Limb (tissue), 2 donors: ENCODE measurements at regions not wholly inside any gene's neighbourhood (a gene's known extent, or its start where the extent isn't known, plus 50 kb on each side); places are given as distances from the start of the nearest gene placed in this dataset.

Source experiments
- DNase-seq, 2 donors: peaks; one replicate each; pipeline ENCODE4 v3.0.0-alpha.2; 2016; ENCODE audit errors: extremely low spot score in 2 of 2

DNA sequence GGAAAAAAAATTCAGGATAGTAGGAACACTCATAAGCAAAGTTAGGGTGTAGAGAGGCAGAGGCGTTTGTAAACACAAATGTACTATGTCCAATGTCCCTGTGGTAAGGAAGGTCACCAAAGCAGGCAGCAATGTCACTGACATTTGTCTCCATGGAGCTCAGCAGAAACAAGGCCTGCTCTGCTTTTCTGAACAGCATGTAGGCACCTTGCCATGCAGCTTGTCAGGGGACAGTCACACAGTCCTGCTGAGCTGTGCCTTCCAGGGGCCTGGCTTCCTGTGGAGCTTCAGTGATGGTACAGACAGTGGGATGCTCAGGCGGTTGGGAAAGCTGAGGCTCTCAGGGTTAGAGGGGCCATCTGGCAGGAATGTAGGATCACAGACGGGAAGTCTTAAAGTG, 74.5 kb upstream of the HS3ST1 start:
- no peak for DNase-seq

DNA sequence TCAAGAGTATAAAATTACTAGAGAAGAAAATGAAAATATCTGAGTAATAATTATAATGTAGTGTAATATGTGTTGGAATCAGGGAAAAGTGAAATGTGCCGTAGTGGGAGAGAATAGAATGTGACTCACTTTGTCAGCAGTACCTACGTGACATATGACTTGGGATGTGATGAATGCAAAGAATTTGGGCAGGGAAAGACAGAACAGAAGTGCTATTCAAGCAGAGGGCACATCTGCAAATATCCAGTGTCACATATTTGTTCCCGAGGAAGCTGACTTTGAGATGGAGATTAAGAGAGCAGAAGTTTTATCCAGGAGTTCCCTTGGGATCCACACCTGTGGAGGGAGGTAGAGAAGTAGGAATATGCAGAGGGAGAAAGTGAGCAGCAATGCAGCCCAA, 69.3 kb upstream of the HS3ST1 start:
- no peak for DNase-seq

DNA sequence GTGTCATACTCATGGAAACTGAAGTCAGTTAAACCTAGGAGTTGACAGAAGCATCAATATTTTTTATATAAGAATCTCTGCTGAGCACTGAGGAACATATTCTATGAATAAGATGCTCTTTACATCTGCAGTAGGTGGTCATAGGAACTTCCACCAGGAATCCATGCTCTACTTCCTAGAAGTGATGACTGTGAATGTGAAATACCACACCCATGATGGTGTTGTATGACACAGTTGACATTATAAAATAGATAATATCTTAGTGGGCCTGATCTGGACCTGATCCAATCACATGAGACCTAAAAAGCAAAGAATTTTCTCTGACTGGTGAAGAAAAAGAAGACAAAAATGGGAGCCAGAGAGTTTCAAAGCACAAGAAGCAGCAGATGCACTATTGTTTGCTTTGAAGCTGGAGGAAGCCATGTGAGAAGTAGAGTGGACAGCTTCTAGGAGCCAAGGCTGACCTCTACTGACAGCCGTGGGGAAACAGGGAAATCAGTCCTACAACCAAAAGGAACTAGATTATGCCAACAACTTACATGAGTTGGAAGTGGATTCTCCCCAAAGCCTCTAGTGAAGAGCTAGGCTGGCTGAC, 68.6 kb upstream of the HS3ST1 start:
- DNase-seq: no peak

DNA sequence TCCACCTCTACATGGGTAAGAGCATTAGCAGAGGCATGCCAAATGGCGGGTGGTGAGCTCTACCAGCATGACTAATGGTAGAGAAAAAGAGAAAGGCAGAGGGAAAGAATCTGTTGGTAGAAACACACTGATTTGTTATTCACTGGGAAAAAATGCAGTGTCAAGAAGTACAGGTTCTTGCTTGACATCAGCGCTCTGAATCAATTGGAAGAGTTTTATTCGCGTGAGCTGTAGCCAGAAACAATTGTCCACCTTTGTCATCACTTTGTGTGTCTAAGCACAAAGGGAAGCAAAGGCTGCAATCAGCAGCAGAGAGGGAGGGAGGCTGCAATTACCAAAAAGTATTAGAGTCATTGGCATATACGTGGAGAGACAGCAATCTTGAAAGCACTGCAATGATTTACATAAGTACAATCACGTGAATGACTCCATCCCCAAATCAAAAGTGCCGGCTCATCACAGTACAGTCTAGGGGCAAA, 67.7 kb upstream of the HS3ST1 start:
- DNase-seq: no peak

DNA sequence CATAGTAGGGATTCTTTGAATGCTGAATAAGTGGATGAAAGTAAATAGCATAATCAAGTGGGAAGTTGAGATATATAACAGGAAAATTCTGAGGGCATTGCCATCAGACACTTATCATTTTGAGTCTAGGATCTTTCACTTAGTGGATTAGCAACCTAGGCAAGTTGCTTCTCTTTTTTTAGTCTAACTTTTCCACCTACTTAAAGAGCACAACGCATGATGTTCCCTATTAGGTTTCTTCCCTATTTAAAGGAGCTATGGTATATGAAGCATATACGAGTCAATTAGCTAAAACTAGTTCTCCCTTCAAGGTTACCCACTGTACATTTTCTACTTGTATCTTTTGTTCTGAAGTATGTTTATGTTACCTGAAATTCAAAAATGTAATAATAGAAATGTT, 67.1 kb upstream of the HS3ST1 start:
- no peak for DNase-seq

DNA sequence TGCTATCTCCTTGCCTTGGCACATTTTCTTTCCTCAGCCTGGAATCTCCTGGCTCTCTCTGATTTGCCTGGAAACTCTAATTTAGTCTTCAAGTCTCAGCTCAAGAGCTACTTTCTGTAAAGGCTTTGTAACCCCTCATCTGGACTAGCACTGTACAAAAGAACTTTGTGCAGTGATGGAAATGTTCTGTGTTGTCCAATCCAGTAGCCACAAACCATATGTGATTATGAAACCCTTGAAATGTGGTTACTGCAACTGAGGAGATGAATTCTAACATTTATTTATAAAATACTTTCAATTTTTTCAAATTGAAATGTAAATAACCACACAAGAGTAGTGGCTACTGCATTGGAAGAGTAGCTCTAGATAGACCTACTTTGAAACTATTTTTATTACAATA, 66.6 kb upstream of the HS3ST1 start:
- no peak for DNase-seq

DNA sequence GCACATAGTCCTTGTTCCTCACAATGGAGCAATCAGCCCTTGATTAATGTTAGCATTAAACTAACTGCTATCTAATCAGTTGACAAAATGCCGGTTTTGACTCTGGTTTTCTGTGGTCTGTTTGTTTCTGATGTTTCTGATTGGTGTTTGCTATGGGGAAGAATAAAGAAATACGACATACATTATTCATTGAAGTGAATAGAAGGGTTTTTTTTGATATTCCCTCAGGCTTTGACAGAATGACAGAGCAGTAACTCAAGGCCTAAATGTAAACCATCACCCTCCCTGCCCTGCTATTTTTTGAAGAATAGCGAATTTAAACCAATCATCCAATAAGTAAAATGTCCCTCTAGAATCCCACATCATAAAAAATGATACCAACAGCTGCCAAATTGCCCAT, 65.5 kb upstream of the HS3ST1 start:
- DNase-seq: no peak

DNA sequence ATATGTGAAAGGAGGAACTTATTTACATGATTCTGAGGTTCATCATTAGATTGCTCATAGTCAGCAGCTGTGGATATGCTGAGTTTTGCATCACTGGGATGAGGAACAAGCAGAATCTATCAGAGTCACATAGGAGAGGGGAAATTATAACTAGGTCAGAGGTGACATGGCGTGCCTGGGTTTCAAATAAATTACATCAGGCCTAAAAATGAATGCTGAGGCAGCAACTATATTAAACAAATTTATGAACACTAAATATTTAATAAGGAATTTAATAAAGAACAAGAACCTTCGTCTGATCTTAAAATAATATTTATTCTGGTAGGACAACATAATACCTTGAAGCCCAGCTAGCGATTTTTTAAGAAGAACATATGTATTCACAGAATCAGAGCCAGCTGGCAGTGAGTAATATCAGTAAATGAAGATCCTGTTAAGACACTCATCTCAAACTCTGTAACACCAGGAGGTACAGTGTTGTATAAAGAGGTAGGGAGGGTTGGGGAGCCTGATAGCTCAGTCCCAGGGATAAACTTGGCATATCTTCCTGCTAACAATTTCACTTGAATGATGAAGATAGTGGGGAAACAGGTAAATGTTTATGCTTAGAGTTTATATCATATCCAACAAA, 60.9 kb upstream of the HS3ST1 start:
- DNase-seq: no peak

DNA sequence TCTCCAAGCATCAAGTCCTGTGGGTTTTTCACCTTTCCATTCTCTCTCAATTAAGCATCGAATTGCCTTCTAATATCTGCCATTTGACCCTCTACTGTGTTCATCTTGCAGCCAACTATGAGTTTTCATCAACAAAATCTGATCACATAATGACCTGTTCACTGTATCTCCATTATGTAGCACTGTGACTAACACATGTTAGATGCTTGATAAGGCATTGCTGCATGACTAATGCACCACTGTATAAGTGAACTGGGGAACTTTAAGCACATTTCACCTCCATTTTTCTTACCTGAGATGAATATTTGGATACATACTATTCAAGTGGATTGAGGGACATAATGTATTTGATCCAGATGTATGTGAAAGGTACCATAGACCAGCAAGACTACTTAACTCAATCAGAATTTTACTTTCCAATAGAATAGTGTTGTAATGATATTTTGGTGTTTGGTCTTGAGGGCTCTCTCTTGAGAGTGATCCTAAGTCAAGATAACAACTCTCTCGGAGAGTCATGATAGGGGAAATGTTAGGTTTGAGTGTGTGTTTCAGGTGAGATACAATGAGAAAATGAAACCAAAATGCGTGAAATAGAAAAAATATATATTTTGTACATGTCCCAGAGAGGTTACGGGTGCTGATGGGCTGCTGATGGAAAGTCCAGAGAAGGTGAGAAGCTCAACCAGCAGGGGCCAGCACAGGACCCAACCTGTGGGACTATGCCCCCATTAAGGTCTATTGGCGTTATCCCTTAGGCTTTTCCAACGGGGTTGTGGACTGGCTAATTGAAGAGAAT, 60.2 kb upstream of the HS3ST1 start:
- DNase-seq: no peak

DNA sequence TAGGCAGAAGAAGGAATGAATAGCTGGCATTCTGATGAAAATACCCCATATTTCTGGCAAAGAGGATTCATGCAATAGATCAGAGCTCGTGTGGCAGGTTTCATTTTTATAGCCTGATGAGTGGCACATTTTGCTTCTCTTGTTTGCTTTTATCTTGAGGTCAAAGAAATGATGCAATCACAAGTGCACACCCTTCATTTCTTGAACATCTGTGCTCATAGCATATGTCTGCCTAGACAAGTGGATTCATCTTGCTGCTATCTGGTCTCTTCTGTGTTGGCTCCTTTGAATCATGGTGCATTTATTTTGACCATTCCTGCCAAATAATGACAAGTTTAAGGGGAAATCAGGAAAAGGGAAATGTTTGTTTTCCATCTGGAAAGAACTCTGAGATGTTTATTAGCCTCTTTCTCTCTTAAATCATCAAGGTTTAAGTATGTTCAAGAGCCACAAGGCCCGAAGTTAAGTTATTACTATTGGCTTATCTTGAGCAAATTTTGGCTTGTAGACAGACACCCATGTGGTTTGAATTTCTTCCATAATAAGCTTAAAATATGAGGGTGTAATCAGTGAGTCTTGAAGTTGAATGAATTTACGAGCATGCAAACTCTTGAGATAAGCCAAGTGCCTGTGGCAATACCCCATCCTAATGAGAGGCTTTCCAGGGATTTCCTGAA, 59.3 kb upstream of the HS3ST1 start:
- DNase-seq: no peak

DNA sequence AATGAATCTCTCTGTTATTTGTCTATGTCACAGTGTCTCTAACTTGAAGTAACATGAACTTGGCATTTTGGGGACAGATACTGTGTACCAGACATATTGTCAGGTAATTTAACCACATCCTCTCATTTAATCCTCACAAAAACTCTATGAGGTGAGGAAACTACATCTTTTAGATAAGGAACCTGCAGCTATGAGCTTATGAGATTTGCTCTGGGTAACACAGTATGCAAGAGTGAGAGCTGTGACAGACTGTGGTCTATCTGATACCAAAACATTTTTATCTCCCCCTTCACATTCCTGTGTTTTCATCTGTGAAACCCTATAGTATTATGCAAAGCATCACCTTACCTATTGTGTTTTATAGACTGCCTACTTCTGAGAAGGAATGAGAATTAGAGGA, 58.4 kb upstream of the HS3ST1 start:
- DNase-seq: no peak

DNA sequence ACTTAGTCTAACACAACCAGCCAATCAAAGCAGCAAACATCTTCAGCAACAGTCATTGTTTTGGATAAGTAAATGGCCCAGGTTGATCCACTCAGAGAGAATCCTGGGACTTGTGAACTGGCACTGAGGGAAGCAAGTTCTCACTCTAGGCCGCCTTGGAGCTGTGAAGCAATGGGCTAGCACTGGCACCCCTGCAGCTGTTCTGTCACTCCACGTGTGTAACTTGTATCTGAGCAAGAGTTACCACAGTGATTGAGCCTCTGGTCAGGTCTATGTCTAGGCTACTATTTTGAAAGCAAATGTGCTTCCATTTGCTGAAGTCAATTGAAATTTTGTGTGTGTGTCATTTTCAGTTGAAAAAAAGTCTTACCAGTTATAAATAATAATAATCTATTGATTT, 57.2 kb upstream of the HS3ST1 start:
- DNase-seq: no peak

DNA sequence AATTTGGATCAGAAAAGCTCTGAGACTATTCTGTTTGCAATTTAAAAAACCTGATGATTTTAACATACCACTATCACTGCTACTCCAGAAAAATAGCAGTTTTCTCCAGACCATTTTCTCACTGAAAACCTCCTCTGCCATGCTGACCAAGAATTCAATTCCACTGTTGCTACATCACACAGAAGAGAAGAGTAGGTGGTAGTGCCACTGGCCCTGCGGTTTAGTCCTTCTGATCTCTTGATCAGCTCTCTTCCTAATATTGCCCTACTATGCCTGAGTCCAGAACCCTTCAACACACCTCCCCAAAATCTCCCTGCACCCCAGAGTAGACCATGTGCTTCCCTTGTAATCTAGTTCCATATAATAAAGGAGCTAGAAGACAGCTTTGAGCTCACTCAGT, 55.8 kb upstream of the HS3ST1 start:
- DNase-seq: no peak

DNA sequence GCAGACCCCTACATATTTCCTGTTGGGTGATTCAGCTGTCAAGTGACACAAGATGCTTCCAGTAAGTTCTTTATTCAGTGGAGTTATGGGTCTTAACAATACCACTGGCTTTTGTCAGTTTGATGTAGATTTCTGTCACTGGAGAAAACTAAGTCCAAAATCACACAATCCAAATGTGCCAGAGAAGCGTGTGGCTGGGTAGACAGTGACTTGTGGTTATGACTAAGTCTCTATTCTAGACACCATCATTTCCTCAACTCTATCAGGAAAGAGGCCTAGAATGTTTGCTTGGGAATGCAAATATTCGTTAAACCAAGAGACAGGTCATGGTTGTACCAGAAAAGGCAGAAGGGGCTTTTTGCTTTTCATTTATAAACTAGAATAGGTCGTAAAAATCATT, 54.4 kb upstream of the HS3ST1 start:
- DNase-seq: no peak

DNA sequence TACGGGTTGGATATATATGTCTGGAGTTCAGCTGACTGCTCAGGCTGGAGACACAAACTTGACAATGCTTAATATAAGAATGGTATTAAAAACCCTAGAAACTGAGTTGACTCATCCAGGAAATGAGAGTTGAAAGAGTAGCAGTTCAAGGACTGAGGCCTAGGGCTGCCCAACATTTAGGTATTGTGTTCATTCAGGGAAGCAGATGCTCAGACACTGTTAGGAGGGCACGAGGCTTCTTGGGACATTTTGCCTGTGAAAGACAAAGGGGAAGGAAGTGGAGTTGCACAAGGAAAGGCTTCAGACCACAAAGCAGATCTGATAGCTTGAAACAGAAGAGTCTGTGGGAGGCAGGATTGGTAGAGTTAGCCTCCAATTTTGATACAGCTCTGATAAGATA, 52.0 kb upstream of the HS3ST1 start:
- DNase-seq: no peak
